Esophagus squamous epithelium (tissue), 5 donors: ENCODE measurements at regions not wholly inside any gene's neighbourhood (a gene's known extent, or its start where the extent isn't known, plus 50 kb on each side); places are given as distances from the start of the nearest gene placed in this dataset.

Source experiments
- DNase-seq: peaks from one replicate; lab custom pipeline; 2025; lab: John Stamatoyannopoulos, UW
- H3K27ac ChIP-seq, 4 donors: fragments of 200-600 bp; sonication (generic); one replicate each; pipeline ENCODE4 v1.5.1; 2016 to 2019; ENCODE audit warnings: mild to moderate bottlenecking in 1 of 4
- H3K27me3 ChIP-seq, 4 donors: fragments of 200-600 bp; sonication (generic); 1 replicate in 3 of 4; 2 replicates in 1 of 4; pipeline versions ENCODE4 v1.5.1 to v1.6.0; 2017 to 2021; ENCODE audit warnings: antibody characterized with exemption in 1 of 4
- H3K36me3 ChIP-seq, 3 donors: fragments of 200-600 bp; sonication (generic); one replicate each; pipeline ENCODE4 v1.5.1; 2016 to 2019
- H3K4me1 ChIP-seq, 3 donors: fragments of 200-600 bp; sonication (generic); one replicate each; pipeline ENCODE4 v1.5.1; 2017 to 2019
- H3K4me3 ChIP-seq, 4 donors: fragments of 200-600 bp; sonication (generic); 1 replicate in 3 of 4; 2 replicates in 1 of 4; pipeline ENCODE4 v1.5.1; 2016 to 2019; ENCODE audit warnings: mild to moderate bottlenecking in 2 of 4, moderate library complexity in 1 of 4
- H3K9me3 ChIP-seq, 3 donors: fragments of 200-600 bp; sonication (generic); one replicate each; pipeline ENCODE4 v1.5.1; 2016 to 2019
- CTCF ChIP-seq, 6 experiments: fragments of 450-650 bp in 4 of 6; fragments of 200-600 bp in 2 of 6; sonication (generic) in 2 of 6; IDR thresholded peaks; one replicate each; pipeline ENCODE4 v1.5.1; 2016 to 2019; ENCODE audit warnings: antibody characterized with exemption in 6 of 6, mild to moderate bottlenecking in 4 of 6, moderate library complexity in 4 of 6
- POLR2A ChIP-seq, 4 donors: fragments of 450-650 bp; IDR thresholded peaks; one replicate each; pipeline ENCODE4 v1.6.1; 2017; ENCODE audit warnings: antibody characterized with exemption in 4 of 4, mild to moderate bottlenecking in 4 of 4, moderate library complexity in 3 of 4
- WGBS, 2 donors: methylation state at CpG; one replicate each; pipeline ENCODE4 v1.1.5; 2018; 5-methylcytosine and 5-hydroxymethylcytosine counted together
- intact Hi-C: fragments of 100-400 bp; cut with DNase I; formaldehyde crosslinking; loops from one replicate; pipeline ENCODE4 v1.15.0; 2022
- donor health status: DM: yes; HTN: yes; CAD: no.

GRCh38 chr9:89815061-89815902, 210.5 kb downstream of the GADD45G start:
- Histone ChIP-seq H3K9me3 (no peaks in the 10 kb centered on the region), H3K4me1 (peaks cover 0 to 7% (median 0%) of the 10 kb centered on the region in 3 donors), H3K27me3 (peaks cover 0 to 19% (median 0%) of the 10 kb centered on the region in 4 donors), H3K4me3 (no peak overlapping the region), H3K27ac (no peak overlapping the region), H3K36me3 (no peaks in the 10 kb centered on the region)
- TF ChIP-seq POLR2A (IDR thresholded peaks at IDR 0.05) (no peak), CTCF (IDR thresholded peaks at IDR 0.05) (no peak)
- no peak for DNase-seq
- 86 to 90% methylated on average over 4 to 7 of the region's 9 CpGs for WGBS, 2 donors
- intact Hi-C loops: no loop called here

GRCh38 chr9:89815903-89816573, 211.2 kb downstream of the GADD45G start:
- peaks cover 0 to 13% (median 0%) of the 10 kb centered on the region in 4 donors for H3K27me3 ChIP-seq
- no peaks in the 10 kb centered on the region for H3K36me3 ChIP-seq
- TF ChIP-seq CTCF (IDR thresholded peaks at IDR 0.05) (no peak), POLR2A (IDR thresholded peaks at IDR 0.05) (no peak)
- H3K27ac ChIP-seq: no peak overlapping the region
- DNase-seq: no peak
- intact Hi-C loops: no loop called here
- 46 to 47% methylated on average over 8 to 9 of the region's 10 CpGs for WGBS, 2 donors
- H3K4me3 ChIP-seq: no peak overlapping the region
- peaks cover 0 to 7% (median 0%) of the 10 kb centered on the region in 3 donors for H3K4me1 ChIP-seq
- no peaks in the 10 kb centered on the region for H3K9me3 ChIP-seq

DNA sequence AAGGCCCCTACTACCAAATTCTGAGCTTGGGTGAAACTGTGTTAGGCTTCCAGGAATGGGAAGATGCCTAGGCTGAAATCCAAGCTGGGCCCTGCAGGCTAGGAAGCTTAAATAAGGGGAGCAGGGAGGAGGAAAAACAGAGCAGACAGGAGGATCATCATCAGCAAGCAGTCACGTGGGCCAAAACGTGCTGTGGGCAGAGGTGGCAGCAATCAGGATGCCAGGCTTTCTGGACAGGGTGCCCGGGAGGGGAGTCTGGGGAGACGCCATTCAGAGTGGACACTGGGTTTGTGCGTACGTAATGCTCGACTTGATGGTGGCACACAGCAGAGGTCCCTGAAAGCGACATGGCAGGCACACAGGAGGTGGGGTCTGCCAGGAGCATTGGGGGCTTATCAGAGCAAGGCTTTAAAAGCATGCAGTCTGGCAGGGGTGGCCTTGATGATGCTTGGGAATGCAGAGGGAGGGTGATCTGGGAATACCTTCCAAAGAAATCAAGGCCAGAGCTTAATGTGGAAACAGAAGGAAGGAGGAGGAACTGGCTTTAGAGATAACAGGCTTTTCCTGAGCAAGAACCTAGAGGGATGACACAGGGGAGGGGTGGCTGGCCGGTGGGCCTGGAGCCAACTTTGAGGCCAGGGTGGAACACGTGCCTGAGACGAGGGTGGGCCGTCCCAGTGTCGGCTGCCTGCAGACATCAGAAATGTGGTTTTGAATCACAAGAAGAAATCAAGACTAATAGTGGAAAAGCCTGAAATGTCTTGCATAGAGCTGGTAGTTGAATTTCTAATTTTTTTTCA, 212.5 kb downstream of the GADD45G start:
- Histone ChIP-seq H3K36me3 (no peaks in the 10 kb centered on the region), H3K4me3 (no peak overlapping the region), H3K27me3 (no peaks in the 10 kb centered on the region), H3K27ac (no peak overlapping the region), H3K9me3 (no peaks in the 10 kb centered on the region), H3K4me1 (peaks cover 0 to 7% (median 0%) of the 10 kb centered on the region in 3 donors)
- 64 to 71% methylated on average over 12 to 13 of the region's 13 CpGs for WGBS, 2 donors
- intact Hi-C loops: no loop called here
- no peak for DNase-seq
- TF ChIP-seq POLR2A (IDR thresholded peaks at IDR 0.05) (no peak), CTCF (IDR thresholded peaks at IDR 0.05) (no peak)

GRCh38 chr9:89820337-89820736, 215.5 kb downstream of the GADD45G start:
- H3K4me3 ChIP-seq: no peak overlapping the region
- no peaks in the 10 kb centered on the region for H3K9me3 ChIP-seq
- peaks cover 0 to 7% (median 0%) of the 10 kb centered on the region in 3 donors for H3K4me1 ChIP-seq
- H3K27ac ChIP-seq: no peak overlapping the region
- TF ChIP-seq CTCF (IDR thresholded peaks at IDR 0.05) (no peak), POLR2A (IDR thresholded peaks at IDR 0.05) (no peak)
- intact Hi-C loops: no loop called here
- WGBS, 2 donors: 79 to 93% methylated on average over 2 of the region's 2 CpGs
- no peaks in the 10 kb centered on the region for H3K36me3 ChIP-seq
- no peak for DNase-seq
- no peaks in the 10 kb centered on the region for H3K27me3 ChIP-seq
